GM21619 (cell line): ENCODE measurements at regions not wholly inside any gene's neighbourhood (a gene's known extent, or its start where the extent isn't known, plus 50 kb on each side); places are given as distances from the start of the nearest gene placed in this dataset.

ENCODE experiments used
- ATAC-seq: cut with Tn5 transposase; IDR thresholded peaks from one replicate; pipeline ENCODE4 v1.9.1; 2021; ENCODE audit not compliant: unreplicated experiment

- no peak for ATAC-seq
Observed at GRCh38 chr1:94620345-94621031, 78.9 kb upstream of the F3 start.

DNA sequence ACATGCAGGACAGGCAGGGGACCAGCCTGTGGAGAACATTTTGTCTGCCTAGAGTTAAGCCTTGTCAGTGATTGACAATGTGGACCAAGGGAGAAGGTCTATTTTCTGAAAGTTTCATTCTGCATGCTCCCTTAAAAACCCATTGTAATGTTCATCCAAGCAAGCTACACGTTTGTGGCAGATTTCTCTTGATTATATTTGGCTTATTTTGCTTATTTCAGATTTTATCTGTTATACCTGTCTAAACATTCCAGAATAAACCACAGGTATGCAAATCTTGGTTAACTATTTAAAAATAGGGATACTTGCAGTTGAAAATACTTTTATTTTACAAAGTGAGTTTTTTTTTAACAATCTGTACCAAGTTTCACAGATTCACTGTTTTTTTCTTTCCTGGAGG, 78.2 kb upstream of the F3 start:
- no peak for ATAC-seq

DNA sequence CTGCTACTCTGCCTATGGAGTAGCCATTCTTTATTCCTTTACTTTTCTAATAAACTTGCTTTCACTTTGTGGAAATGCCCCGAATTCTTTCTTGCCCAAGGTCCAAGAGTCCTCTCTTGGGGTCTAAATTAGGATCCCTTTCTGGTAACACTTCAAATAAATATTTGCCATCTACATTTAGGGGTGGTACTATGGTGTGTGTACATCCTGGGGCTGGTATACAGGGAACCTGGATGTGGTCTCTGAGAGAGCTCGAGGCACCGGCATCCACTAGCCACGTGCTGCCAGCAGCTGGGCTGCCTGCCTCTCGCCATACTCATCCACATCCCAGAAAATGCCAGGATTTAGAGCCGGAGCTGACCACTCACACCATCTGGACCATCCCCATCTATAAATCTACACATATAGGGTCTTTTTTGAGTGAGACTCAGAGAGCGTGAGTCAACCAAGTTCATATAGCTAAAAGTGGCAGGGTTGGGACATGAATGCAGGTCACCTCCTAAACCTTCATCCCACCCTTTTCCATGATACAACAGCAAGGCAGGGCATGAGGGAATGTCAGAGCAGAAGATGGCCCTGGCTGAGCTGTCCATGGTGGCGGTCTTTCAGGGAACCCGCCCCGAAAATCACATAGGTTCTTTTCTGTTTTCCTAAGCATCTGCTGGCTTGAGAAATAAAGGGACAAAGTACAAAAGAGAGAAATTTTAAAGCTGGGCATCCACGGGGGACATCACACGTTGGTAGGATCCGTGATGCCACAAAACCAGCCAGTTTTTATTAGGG, 76.6 kb upstream of the F3 start:
- no peak for ATAC-seq

GRCh38 chr1:94617134-94617805, 75.7 kb upstream of the F3 start:
- ATAC-seq = no peak

- ATAC-seq = no peak
Observed at GRCh38 chr1:94616506-94616905, 74.9 kb upstream of the F3 start.

DNA sequence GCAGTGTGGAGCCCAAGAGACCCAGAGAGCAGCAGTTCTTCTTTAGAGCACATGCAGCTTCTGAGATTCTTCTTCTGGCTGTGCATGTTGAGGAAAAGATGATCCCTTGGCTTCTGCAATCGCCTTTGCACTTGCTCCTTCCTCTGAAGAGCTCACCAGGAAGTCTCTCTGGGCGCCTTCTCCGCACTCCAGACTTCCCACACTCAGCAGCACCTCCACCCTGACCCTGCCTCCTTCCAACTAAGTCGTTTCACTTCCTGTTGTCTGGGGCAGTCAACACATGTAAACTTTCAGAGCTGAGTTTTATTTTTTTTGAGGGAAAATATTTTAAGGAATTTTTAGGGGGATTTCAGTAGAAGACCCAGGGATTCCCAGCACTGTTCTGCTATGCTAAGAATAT, 73.4 kb upstream of the F3 start:
- no peak for ATAC-seq

DNA sequence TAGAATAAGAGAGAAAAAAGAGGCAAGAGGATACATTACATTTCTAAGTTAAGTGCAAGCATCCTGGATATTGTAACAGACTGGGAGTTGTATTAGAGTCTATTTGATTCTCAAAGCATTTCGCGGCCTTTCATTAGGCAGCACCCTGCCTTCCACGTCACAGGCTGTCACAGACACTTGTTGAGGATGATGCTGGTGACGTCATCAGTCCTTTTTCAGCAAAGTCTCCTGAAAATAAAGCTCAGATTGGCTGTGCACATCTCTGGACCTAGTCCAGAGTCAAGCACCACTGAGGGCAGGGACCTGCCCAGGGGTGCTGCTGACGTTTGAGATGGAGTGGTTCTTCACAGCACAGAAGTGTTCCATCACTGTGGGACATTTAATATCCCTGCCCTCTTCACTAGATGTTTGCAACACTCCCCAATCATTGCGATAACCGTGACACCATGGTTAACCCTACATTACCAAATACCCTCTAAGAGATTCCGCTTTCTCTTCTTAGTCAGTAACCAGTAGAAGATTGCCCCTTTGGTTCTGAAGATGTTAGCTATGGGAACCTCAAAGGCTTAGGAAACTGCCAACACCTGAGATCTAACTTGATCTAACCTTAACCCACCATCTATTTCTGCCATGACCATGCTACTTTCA, 72.7 kb upstream of the F3 start:
- ATAC-seq = no peak

DNA sequence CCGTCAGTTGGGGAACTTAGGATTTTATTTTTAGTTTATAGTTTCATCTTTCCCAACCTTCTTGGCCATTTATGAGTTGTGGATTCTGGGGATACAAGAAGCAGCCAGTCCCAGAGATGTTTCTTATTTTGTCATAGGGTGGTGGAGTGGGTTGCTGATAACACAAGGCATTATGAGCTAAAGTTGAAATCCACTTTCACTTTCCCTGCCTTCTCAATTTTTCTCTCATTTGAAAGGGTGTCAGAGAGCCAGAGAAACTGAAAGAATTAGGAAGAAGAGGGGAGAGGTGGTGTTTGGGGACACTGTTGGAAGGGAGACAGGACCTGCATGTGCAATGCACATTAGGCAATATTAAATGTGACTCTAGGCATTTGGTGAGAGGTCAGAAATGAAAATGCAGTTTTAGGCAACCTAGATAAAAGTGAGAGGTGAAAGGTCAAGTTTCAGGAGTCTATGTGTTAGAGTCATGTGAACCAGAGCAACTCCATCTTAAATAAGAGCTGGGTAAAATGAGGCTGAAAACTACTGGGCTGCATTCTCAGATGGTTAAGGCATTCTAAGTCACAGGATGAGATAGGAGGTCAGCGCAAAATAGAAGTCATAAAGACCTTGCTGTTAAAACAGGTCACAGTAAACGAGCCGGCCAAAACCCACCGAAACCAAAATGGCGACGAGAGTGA, 71.1 kb upstream of the F3 start:
- no peak for ATAC-seq

GRCh38 chr1:94611681-94612475, 70.3 kb upstream of the F3 start:
- ATAC-seq = no peak

DNA sequence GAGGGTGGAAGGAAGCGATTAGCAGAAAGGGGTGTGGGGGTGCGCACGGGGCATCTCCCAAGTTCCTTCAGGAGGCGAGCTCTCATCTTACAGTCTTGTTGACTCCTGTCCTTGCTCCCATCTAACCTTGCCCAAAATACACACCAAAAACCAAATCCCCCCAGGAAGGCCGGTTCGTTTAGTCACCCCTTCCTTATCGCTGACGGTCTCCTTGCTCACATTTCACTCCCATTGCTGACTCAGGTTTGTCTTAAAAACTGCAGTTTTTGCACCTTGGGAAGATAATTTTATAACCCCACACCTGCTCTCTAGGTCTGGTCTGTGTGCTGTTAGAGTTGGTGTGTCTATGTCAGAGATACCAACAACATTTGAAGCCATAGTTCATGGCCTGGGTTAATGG, 68.1 kb upstream of the F3 start:
- ATAC-seq = no peak

DNA sequence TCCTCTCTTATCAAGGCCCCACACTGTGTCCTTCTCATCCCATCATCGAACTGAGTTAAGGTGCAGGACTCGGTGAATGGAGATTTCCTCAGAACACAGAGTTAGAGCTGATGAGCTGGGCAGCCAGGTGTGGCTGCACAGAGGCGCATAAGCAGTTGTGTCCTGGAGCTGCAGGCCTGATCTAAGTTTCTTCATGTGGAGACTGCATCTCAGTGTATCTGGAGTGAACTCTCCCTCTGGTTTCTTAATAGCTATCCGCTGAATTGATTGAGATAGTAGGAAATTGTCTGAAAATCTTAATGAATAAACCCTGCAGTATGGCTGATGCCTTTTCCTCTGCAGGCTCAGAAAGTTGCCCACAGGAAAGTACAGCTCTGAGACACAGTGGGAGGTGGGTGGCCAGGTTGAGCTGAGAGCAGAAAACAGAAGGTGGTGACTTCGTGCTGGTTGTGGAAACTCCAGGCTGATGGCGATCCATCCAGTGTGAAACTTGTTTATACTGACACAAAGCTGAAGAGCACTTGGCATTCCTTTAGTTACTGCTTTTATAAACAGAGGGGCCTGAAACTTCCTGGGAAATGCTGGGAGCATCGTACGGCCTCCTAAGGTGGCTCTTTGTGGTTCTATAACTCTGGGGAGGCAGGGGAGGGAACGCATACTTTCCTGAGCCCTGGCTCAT, 67.4 kb upstream of the F3 start:
- no peak for ATAC-seq

- no peak for ATAC-seq
Observed at GRCh38 chr1:94608142-94608851, 66.7 kb upstream of the F3 start.

DNA sequence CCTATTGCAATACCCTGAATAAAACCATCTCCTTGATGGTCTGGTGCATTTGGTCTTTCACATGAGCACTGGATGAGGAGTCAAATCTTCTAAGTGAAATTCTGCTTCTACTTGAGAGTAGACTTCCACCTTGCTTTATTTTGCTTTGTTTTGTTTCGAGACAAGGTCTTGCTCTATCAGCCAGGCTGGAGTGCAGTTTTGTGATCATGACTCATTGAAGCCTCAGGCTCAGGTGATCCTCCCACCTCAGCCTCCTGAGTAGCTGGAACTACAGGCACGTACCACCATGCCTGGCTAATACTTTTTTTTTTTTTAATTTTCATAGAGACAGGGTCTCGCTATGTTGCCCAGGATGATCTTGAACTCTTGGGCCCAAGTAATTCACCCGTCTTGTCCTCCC, 65.8 kb upstream of the F3 start:
- ATAC-seq = no peak

- ATAC-seq = no peak
Observed at GRCh38 chr1:94606471-94606870, 64.9 kb upstream of the F3 start.

DNA sequence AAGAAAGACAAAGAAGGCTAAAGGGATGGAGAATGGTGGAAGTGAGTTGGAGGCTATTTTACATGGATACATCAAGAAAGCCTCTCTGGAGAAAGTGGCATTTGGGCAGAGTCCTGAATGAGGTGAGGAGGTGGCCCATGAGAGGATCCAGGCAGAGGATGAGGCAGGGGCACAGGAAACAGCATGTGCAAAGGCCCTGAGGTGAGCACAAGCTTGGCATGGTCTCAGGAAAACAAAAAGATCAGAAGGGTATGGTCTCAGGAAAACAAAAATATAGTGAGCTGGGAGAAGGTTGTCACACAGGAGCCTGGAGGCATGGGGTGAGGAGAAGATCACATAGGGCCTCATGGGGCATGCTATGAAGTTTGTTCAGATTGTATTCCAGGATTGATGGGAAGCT, 62.1 kb upstream of the F3 start:
- no peak for ATAC-seq

DNA sequence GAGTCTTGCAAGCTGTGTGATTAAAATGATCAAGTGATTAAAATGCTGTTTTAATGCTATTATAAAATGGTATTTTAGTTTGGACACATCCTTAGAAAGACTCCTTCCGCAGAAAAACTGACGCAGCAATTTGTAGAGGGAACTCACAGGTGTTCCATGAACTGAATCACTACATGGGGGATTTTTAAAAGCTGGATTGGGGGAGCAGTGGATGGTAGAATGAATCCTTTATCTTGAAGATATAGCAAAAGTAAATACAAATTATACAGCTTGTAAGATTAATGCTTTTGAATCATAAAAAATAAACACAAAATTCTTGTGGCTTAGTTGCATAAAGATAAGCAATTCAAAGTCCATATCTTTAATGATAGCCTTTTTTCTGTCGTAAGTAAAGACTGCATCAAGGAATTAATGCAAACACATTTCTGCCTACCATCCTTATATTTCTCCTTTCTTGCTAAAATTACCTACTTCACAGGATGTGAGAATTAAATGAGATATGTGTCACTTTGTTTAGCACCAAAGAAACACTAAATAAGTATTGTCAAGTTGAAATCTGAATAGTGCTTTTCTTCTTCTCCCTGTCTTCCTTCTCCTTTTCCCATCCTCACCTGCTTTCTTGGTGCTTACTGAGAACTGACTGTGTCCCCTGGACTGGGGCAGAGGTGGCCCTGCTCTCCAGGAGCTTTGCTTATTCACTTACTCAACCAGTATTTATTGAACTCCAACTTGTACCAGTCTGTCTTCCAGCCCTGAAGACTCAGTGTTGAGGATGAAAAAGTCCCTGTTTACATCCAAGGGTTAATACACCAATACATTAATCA, 61.5 kb upstream of the F3 start:
- ATAC-seq = no peak

DNA sequence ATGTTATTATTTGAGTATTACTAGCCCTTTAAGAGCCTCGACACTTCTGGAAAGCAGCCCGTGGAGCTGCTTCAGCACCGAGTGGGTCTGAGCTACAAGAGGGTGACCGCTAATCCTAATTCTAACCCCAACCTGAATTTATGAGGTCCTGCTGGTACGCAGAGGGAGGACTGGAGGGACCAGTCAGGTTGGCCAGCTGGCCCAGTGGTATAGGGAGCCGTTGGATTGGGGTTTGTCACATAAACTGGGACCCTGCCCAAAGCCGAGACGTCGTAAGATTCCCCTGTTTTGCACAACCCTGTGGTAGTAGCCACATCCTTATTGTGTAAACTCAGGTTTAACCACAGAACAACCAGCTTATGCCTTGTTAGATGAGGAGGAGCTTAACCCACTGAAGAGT, 60.8 kb upstream of the F3 start:
- ATAC-seq = no peak

DNA sequence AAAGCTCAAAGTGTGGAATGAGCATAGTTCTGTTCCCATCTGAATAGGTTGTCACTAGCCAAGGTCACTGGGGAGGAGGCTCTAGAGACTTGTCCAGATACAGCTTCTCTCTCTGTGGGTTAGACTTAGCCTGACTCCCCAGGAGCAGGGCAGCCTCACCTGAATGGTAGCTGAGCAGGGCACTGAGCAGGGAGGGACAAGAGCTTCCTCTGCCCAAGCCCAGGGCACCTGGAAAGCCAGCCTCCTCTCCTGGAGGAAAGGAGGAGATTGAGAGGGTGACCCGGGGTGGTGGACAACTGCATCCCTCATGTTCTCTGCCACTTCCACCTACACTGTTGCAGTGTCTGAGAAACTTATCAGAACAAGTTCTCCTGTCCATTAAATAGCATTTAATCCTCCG, 59.0 kb upstream of the F3 start:
- no peak for ATAC-seq
